Stimulated activated effector memory CD8-positive, alpha-beta T cell treated with anti-CD3 and anti-CD28 coated beads, Interleukin-12 subunit alpha, Interleukin-12 subunit beta, amount 100 ng/mL, for 72 hours (primary cell): ENCODE measurements at regions not wholly inside any gene's neighbourhood (a gene's known extent, or its start where the extent isn't known, plus 50 kb on each side); places are given as distances from the start of the nearest gene placed in this dataset.
A peak's percentile ranks its signal among the peaks of the same experiment; 100 is the strongest.

ENCODE experiments used
- ATAC-seq: fragments of 150-1000 bp; cut with Tn5 transposase; 2 replicates; pipeline ENCODE4 v1.10.0; 2021
- DNase-seq, 2 donors: peaks; one replicate each; pipeline ENCODE4 v3.0.0; 2021 to 2022; ENCODE audit warnings: low spot score in 2 of 2
- H3K27ac Mint-ChIP-seq: one replicate; pipeline ENCODE4 v1.8.0; 2022; ENCODE audit warnings: mild to moderate bottlenecking, mixed read lengths
- H3K36me3 Mint-ChIP-seq: one replicate; pipeline ENCODE4 v1.8.0; 2022; ENCODE audit warnings: mild to moderate bottlenecking, mixed read lengths
- H3K4me1 Mint-ChIP-seq: one replicate; pipeline ENCODE4 v1.8.0; 2022; ENCODE audit warnings: mixed read lengths
- H3K4me3 Mint-ChIP-seq: one replicate; pipeline ENCODE4 v1.8.0; 2022; ENCODE audit warnings: mild to moderate bottlenecking, mixed read lengths
- H3K9me3 Mint-ChIP-seq: one replicate; pipeline ENCODE4 v1.8.0; 2022; ENCODE audit warnings: mixed read lengths

- Mint-ChIP-seq H3K4me1 (no peaks in the 10 kb centered on the region), H3K36me3 (no peaks in the 10 kb centered on the region), H3K9me3 (no peaks in the 10 kb centered on the region), H3K27ac (no peak overlapping the region), H3K4me3 (no peak overlapping the region)
- DNase-seq (no peak), ATAC-seq (peak; percentile 43)
These were observed 361.2 kb downstream of the BCOR start for GRCh38 chrX:39736216-39737211.

GRCh38 chrX:39739585-39739984, 358.2 kb downstream of the BCOR start:
- ATAC-seq: no peak
- H3K27ac Mint-ChIP-seq: no peak overlapping the region
- no peaks in the 10 kb centered on the region for H3K4me1 Mint-ChIP-seq
- H3K9me3 Mint-ChIP-seq: no peaks in the 10 kb centered on the region
- no peak for DNase-seq
- no peaks in the 10 kb centered on the region for H3K36me3 Mint-ChIP-seq
- H3K4me3 Mint-ChIP-seq: no peak overlapping the region

GRCh38 chrX:39740078-39740477, 357.7 kb downstream of the BCOR start:
- Mint-ChIP-seq H3K9me3 (no peaks in the 10 kb centered on the region), H3K27ac (no peak overlapping the region), H3K36me3 (no peaks in the 10 kb centered on the region), H3K4me1 (no peaks in the 10 kb centered on the region), H3K4me3 (no peak overlapping the region)
- no peak for ATAC-seq
- DNase-seq: no peak

GRCh38 chrX:39741904-39742303, 355.9 kb downstream of the BCOR start:
- Mint-ChIP-seq H3K36me3 (no peaks in the 10 kb centered on the region), H3K9me3 (no peaks in the 10 kb centered on the region), H3K27ac (no peak overlapping the region), H3K4me1 (no peaks in the 10 kb centered on the region), H3K4me3 (no peak overlapping the region)
- DNase-seq (no peak), ATAC-seq (no peak)

- H3K9me3 Mint-ChIP-seq: no peaks in the 10 kb centered on the region
- no peak overlapping the region for H3K27ac Mint-ChIP-seq
- peaks cover 9% of the 10 kb centered on the region for H3K4me1 Mint-ChIP-seq
- ATAC-seq (no peak), DNase-seq (no peak)
- H3K36me3 Mint-ChIP-seq: no peaks in the 10 kb centered on the region
- H3K4me3 Mint-ChIP-seq: no peak overlapping the region
These were observed 351.9 kb downstream of the BCOR start for GRCh38 chrX:39745818-39746217.

GRCh38 chrX:39749135-39749534, 348.6 kb downstream of the BCOR start:
- Mint-ChIP-seq H3K9me3 (no peaks in the 10 kb centered on the region), H3K4me1 (peaks cover 28% of the 10 kb centered on the region), H3K4me3 (no peak overlapping the region), H3K27ac (no peak overlapping the region), H3K36me3 (no peaks in the 10 kb centered on the region)
- ATAC-seq (no peak), DNase-seq (no peak)

- ATAC-seq (no peak), DNase-seq (no peak)
- H3K9me3 Mint-ChIP-seq: no peaks in the 10 kb centered on the region
- no peak overlapping the region for H3K27ac Mint-ChIP-seq
- peaks cover 28% of the 10 kb centered on the region for H3K4me1 Mint-ChIP-seq
- H3K4me3 Mint-ChIP-seq: no peak overlapping the region
- no peaks in the 10 kb centered on the region for H3K36me3 Mint-ChIP-seq
These were observed 348.0 kb downstream of the BCOR start for GRCh38 chrX:39749728-39750127.

GRCh38 chrX:39750256-39750790, 347.4 kb downstream of the BCOR start:
- Mint-ChIP-seq H3K4me3 (no peak overlapping the region), H3K36me3 (no peaks in the 10 kb centered on the region), H3K4me1 (peaks cover 28% of the 10 kb centered on the region), H3K27ac (no peak overlapping the region), H3K9me3 (no peaks in the 10 kb centered on the region)
- ATAC-seq (no peak), DNase-seq (no peak)

- H3K4me3 Mint-ChIP-seq: no peak overlapping the region
- no peak for DNase-seq
- H3K9me3 Mint-ChIP-seq: no peaks in the 10 kb centered on the region
- peak; percentile 21 for ATAC-seq
- H3K36me3 Mint-ChIP-seq: no peaks in the 10 kb centered on the region
- H3K4me1 Mint-ChIP-seq: peaks cover 28% of the 10 kb centered on the region
- H3K27ac Mint-ChIP-seq: no peak overlapping the region
These were observed 346.9 kb downstream of the BCOR start for GRCh38 chrX:39750848-39751247.

- Mint-ChIP-seq H3K27ac (peak overlapping the region; percentile 10), H3K9me3 (no peaks in the 10 kb centered on the region)
These were observed 344.9 kb downstream of the BCOR start for GRCh38 chrX:39752815-39753214.

GRCh38 chrX:39753293-39753996, 344.3 kb downstream of the BCOR start:
- Mint-ChIP-seq H3K36me3 (no peaks in the 10 kb centered on the region), H3K9me3 (no peaks in the 10 kb centered on the region), H3K4me1 (peaks cover 28% of the 10 kb centered on the region), H3K27ac (peak overlapping the region; percentile 10), H3K4me3 (no peak overlapping the region)
- DNase-seq: no peak
- no peak for ATAC-seq

More at GRCh38 chrX:39752815-39753214, 344.9 kb downstream of the BCOR start:
- no peak overlapping the region for H3K4me3 Mint-ChIP-seq
- H3K36me3 Mint-ChIP-seq: no peaks in the 10 kb centered on the region
- H3K4me1 Mint-ChIP-seq: peaks cover 28% of the 10 kb centered on the region
- ATAC-seq (no peak), DNase-seq (no peak)

GRCh38 chrX:39755143-39756032, 342.4 kb downstream of the BCOR start:
- Mint-ChIP-seq H3K4me3 (no peak overlapping the region), H3K9me3 (no peaks in the 10 kb centered on the region), H3K27ac (no peak overlapping the region), H3K36me3 (no peaks in the 10 kb centered on the region), H3K4me1 (peaks cover 24% of the 10 kb centered on the region)
- DNase-seq (no peak), ATAC-seq (peak; percentile 65)

- no peaks in the 10 kb centered on the region for H3K9me3 Mint-ChIP-seq
- H3K27ac Mint-ChIP-seq: no peak overlapping the region
- no peak for DNase-seq
- H3K36me3 Mint-ChIP-seq: no peaks in the 10 kb centered on the region
- no peak for ATAC-seq
- peaks cover 21% of the 10 kb centered on the region for H3K4me1 Mint-ChIP-seq
- no peak overlapping the region for H3K4me3 Mint-ChIP-seq
These were observed 341.5 kb downstream of the BCOR start for GRCh38 chrX:39756086-39756883.

- Mint-ChIP-seq H3K36me3 (no peaks in the 10 kb centered on the region), H3K4me3 (no peak overlapping the region), H3K4me1 (peaks cover 13% of the 10 kb centered on the region), H3K27ac (no peak overlapping the region), H3K9me3 (no peaks in the 10 kb centered on the region)
- no peak for ATAC-seq
- no peak for DNase-seq
These were observed 339.8 kb downstream of the BCOR start for GRCh38 chrX:39757971-39758370.
